GM23338 (cell line): ENCODE measurements at regions not wholly inside any gene's neighbourhood (a gene's known extent, or its start where the extent isn't known, plus 50 kb on each side); places are given as distances from the start of the nearest gene placed in this dataset.

Source experiments
- ATAC-seq: fragments of 200-7000 bp; cut with Tn5 transposase; 3 replicates; pipeline ENCODE4 v1.9.1; 2020
- DNase-seq: peaks from one replicate; pipeline ENCODE4 v3.0.0-alpha.2; 2015; ENCODE audit warnings: low spot score
- H2AFZ ChIP-seq: fragments of 200-600 bp; sonication (generic); 2 replicates; pipeline ENCODE4 v1.8.0; 2016; ENCODE audit warnings: antibody characterized with exemption, mild to moderate bottlenecking, moderate library complexity
- H3F3A ChIP-seq: fragments of 200-600 bp; sonication (generic); replicated peaks from 2 replicates; pipeline ENCODE4 v1.8.0; 2017; ENCODE audit warnings: antibody characterized with exemption, mixed run types, low read depth
- H3K27ac ChIP-seq: fragments of 200-600 bp; sonication (generic); 2 replicates; pipeline ENCODE4 v1.6.1; 2016; ENCODE audit warnings: low read depth
- H3K27me3 ChIP-seq: fragments of 200-600 bp; sonication (generic); 2 replicates; pipeline ENCODE4 v1.8.0; 2016; ENCODE audit warnings: mild to moderate bottlenecking, mixed run types, moderate library complexity; ENCODE audit not compliant: insufficient read depth
- H3K36me3 ChIP-seq: fragments of 200-600 bp; sonication (generic); 2 replicates; pipeline ENCODE4 v1.8.0; 2016; ENCODE audit warnings: mild to moderate bottlenecking; ENCODE audit not compliant: insufficient read depth
- H3K4me1 ChIP-seq: fragments of 200-600 bp; sonication (generic); 2 replicates; pipeline ENCODE4 v1.8.0; 2016; ENCODE audit warnings: mild to moderate bottlenecking, moderate library complexity; ENCODE audit not compliant: insufficient read depth
- H3K4me2 ChIP-seq: fragments of 200-600 bp; sonication (generic); 2 replicates; pipeline ENCODE4 v1.7.1; 2017; ENCODE audit warnings: mixed run types
- H3K4me3 ChIP-seq: fragments of 200-600 bp; sonication (generic); 2 replicates; pipeline ENCODE4 v1.6.1; 2016; ENCODE audit warnings: mixed run types
- H3K79me2 ChIP-seq: fragments of 200-600 bp; sonication (generic); replicated peaks from 2 replicates; pipeline ENCODE4 v1.8.0; 2017; ENCODE audit warnings: mild to moderate bottlenecking; ENCODE audit not compliant: insufficient read depth
- H3K9me2 ChIP-seq: fragments of 200-600 bp; sonication (generic); 2 replicates; pipeline ENCODE4 v1.8.0; 2017; ENCODE audit not compliant: insufficient read depth
- H4K20me1 ChIP-seq: fragments of 200-600 bp; sonication (generic); replicated peaks from 2 replicates; pipeline ENCODE4 v1.8.0; 2017; ENCODE audit warnings: mild to moderate bottlenecking; ENCODE audit not compliant: insufficient read depth
- H3K27ac Mint-ChIP-seq: 2 replicates; pipeline ENCODE4 v1.8.0; 2020; ENCODE audit warnings: inconsistent platforms, mild to moderate bottlenecking, moderate library complexity, mixed read lengths
- H3K27me3 Mint-ChIP-seq: 3 replicates; pipeline ENCODE4 v1.8.0; 2022; ENCODE audit warnings: low read depth, mild to moderate bottlenecking, moderate library complexity, mixed read lengths, inconsistent platforms; ENCODE audit not compliant: insufficient read depth, poor library complexity
- H3K36me3 Mint-ChIP-seq: 3 replicates; pipeline ENCODE4 v1.8.0; 2021; ENCODE audit warnings: low read depth, mild to moderate bottlenecking, inconsistent platforms, moderate library complexity, mixed read lengths
- H3K4me1 Mint-ChIP-seq: 3 replicates; pipeline ENCODE4 v1.8.0; 2020; ENCODE audit warnings: mild to moderate bottlenecking, inconsistent platforms, mixed read lengths
- H3K4me3 Mint-ChIP-seq: 3 replicates; pipeline ENCODE4 v1.8.0; 2021; ENCODE audit warnings: moderate library complexity, mild to moderate bottlenecking, inconsistent platforms, mixed read lengths
- H3K9me3 Mint-ChIP-seq: 3 replicates; pipeline ENCODE4 v1.8.0; 2020; ENCODE audit warnings: moderate library complexity, mild to moderate bottlenecking, inconsistent platforms, mixed read lengths
- CREB1 ChIP-seq: fragments of 250-450 bp; sonication (Bioruptor Pico); IDR thresholded peaks from 2 replicates; pipeline ENCODE4 v1.5.0; 2020; ENCODE audit warnings: low read depth, mild to moderate bottlenecking, moderate library complexity
- ETS1 ChIP-seq: IDR thresholded peaks from 2 replicates; pipeline ENCODE4 v1.6.1; 2016; ENCODE audit warnings: antibody characterized with exemption
- EZH2 ChIP-seq: fragments of 200-600 bp; sonication (generic); IDR thresholded peaks from one replicate; pipeline ENCODE4 v1.8.0; 2017; ENCODE audit warnings: antibody characterized with exemption, mild to moderate bottlenecking, low read depth; ENCODE audit not compliant: unreplicated experiment
- EZH2phosphoT487 ChIP-seq: fragments of 200-600 bp; sonication (generic); IDR thresholded peaks from one replicate; pipeline ENCODE4 v1.8.1; 2018; ENCODE audit warnings: antibody characterized with exemption; ENCODE audit not compliant: unreplicated experiment
- JUNB ChIP-seq: IDR thresholded peaks from one replicate; pipeline ENCODE4 v1.6.1; 2016; ENCODE audit warnings: antibody characterized with exemption; ENCODE audit not compliant: unreplicated experiment
- NANOG ChIP-seq: IDR thresholded peaks from 2 replicates; pipeline ENCODE4 v1.6.1; 2016; ENCODE audit warnings: antibody characterized with exemption, borderline replicate concordance
- POLR2AphosphoS5 ChIP-seq: IDR thresholded peaks from 2 replicates; pipeline ENCODE4 v1.6.1; 2016; ENCODE audit warnings: antibody characterized with exemption, low read depth
- STAT1 ChIP-seq: IDR thresholded peaks from one replicate; pipeline ENCODE4 v1.6.1; 2016; ENCODE audit warnings: antibody characterized with exemption; ENCODE audit not compliant: unreplicated experiment
- ZNF114 ChIP-seq: fragments of 250-450 bp; sonication (Bioruptor Pico); IDR thresholded peaks from 2 replicates; pipeline ENCODE4 v1.5.0; 2020; ENCODE audit warnings: mild to moderate bottlenecking, moderate library complexity
- ZNF331 ChIP-seq: fragments of 250-450 bp; sonication (Bioruptor Pico); IDR thresholded peaks from 2 replicates; pipeline ENCODE4 v1.5.0; 2020; ENCODE audit warnings: low read depth, mild to moderate bottlenecking, moderate library complexity
- TF ChIP-seq, protein P1 (sequence below), 2 experiments: fragments of 200-600 bp in 1 of 2; sonication (generic) in 1 of 2; conservative IDR thresholded peaks; 2 replicates each; pipeline versions ENCODE4 v1.5.1 to v1.6.1; 2016 to 2017; ENCODE audit warnings: antibody characterized with exemption in 2 of 2, low read depth in 2 of 2, mild to moderate bottlenecking in 2 of 2, moderate library complexity in 1 of 2
- TF ChIP-seq, protein P2 (sequence below): IDR thresholded peaks from one replicate; pipeline ENCODE4 v1.6.1; 2018; ENCODE audit warnings: antibody characterized with exemption; ENCODE audit not compliant: unreplicated experiment
- TF ChIP-seq, protein P3 (sequence below): fragments of 250-450 bp; sonication (Bioruptor Pico); IDR thresholded peaks from 2 replicates; pipeline ENCODE4 v1.5.0; 2020; ENCODE audit warnings: mild to moderate bottlenecking, moderate library complexity

DNA sequence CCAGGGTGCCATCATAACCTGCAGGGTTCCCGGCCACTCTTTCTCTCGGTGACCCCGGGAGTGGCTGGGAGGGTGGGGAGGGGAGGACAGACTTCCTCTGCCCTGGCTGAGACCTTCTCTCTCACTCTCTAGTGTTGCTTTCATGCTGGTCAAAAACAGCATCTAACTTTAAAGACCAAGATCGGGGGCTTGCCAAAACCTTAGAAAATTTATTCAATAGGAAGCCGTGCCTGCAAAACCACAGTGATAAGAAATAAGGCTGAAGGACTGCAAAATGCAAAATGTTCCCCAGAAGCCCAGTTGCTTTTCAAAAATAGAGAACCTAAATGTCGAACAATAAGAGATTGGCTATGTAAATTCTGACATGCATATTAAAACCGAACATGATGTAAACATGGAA lies 344.0 kb downstream of the FOXL1 start:
- H4K20me1 ChIP-seq, result no peaks in the 10 kb centered on the region
- ATAC-seq, result no peak
- Mint-ChIP-seq H3K36me3 (peaks cover 3% of the 10 kb centered on the region; the same call in 2 of the 3 replicates), H3K27me3 (peaks cover 3% of the 10 kb centered on the region), H3K9me3 (peaks cover 17% of the 10 kb centered on the region), H3K27ac (no peak overlapping the region), H3K4me3 (no peak overlapping the region), H3K4me1 (peaks cover 6% of the 10 kb centered on the region)
- H3K4me1 ChIP-seq, result no peaks in the 10 kb centered on the region
- no peaks in the 10 kb centered on the region for H3K79me2 ChIP-seq
- H3K4me3 ChIP-seq, result no peak overlapping the region
- H3K36me3 ChIP-seq, result no peaks in the 10 kb centered on the region
- H2AFZ ChIP-seq, result no peak overlapping the region
- H3K27me3 ChIP-seq, result no peaks in the 10 kb centered on the region
- H3K9me2 ChIP-seq, result no peaks in the 10 kb centered on the region
- no peaks in the 10 kb centered on the region for H3F3A ChIP-seq
- H3K27ac ChIP-seq, result no peak overlapping the region
- TF ChIP-seq POLR2AphosphoS5 (no peak), ETS1 (no peak), ZNF114 (CRISPR knock-in tag) (no peak), EZH2 (no peak), ZNF331 (CRISPR knock-in tag) (no peak), NANOG (no peak), CREB1 (CRISPR knock-in tag) (no peak), JUNB (no peak), EZH2phosphoT487 (no peak), STAT1 (no peak)
- TF ChIP-seq, protein P1, sequence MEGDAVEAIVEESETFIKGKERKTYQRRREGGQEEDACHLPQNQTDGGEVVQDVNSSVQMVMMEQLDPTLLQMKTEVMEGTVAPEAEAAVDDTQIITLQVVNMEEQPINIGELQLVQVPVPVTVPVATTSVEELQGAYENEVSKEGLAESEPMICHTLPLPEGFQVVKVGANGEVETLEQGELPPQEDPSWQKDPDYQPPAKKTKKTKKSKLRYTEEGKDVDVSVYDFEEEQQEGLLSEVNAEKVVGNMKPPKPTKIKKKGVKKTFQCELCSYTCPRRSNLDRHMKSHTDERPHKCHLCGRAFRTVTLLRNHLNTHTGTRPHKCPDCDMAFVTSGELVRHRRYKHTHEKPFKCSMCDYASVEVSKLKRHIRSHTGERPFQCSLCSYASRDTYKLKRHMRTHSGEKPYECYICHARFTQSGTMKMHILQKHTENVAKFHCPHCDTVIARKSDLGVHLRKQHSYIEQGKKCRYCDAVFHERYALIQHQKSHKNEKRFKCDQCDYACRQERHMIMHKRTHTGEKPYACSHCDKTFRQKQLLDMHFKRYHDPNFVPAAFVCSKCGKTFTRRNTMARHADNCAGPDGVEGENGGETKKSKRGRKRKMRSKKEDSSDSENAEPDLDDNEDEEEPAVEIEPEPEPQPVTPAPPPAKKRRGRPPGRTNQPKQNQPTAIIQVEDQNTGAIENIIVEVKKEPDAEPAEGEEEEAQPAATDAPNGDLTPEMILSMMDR (conservative IDR thresholded peaks at IDR 0.05; ENCODE audit: low read depth in 2 of 2), result no peak
- TF ChIP-seq, protein P2, sequence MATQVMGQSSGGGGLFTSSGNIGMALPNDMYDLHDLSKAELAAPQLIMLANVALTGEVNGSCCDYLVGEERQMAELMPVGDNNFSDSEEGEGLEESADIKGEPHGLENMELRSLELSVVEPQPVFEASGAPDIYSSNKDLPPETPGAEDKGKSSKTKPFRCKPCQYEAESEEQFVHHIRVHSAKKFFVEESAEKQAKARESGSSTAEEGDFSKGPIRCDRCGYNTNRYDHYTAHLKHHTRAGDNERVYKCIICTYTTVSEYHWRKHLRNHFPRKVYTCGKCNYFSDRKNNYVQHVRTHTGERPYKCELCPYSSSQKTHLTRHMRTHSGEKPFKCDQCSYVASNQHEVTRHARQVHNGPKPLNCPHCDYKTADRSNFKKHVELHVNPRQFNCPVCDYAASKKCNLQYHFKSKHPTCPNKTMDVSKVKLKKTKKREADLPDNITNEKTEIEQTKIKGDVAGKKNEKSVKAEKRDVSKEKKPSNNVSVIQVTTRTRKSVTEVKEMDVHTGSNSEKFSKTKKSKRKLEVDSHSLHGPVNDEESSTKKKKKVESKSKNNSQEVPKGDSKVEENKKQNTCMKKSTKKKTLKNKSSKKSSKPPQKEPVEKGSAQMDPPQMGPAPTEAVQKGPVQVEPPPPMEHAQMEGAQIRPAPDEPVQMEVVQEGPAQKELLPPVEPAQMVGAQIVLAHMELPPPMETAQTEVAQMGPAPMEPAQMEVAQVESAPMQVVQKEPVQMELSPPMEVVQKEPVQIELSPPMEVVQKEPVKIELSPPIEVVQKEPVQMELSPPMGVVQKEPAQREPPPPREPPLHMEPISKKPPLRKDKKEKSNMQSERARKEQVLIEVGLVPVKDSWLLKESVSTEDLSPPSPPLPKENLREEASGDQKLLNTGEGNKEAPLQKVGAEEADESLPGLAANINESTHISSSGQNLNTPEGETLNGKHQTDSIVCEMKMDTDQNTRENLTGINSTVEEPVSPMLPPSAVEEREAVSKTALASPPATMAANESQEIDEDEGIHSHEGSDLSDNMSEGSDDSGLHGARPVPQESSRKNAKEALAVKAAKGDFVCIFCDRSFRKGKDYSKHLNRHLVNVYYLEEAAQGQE, result no peak
- TF ChIP-seq, protein P3, sequence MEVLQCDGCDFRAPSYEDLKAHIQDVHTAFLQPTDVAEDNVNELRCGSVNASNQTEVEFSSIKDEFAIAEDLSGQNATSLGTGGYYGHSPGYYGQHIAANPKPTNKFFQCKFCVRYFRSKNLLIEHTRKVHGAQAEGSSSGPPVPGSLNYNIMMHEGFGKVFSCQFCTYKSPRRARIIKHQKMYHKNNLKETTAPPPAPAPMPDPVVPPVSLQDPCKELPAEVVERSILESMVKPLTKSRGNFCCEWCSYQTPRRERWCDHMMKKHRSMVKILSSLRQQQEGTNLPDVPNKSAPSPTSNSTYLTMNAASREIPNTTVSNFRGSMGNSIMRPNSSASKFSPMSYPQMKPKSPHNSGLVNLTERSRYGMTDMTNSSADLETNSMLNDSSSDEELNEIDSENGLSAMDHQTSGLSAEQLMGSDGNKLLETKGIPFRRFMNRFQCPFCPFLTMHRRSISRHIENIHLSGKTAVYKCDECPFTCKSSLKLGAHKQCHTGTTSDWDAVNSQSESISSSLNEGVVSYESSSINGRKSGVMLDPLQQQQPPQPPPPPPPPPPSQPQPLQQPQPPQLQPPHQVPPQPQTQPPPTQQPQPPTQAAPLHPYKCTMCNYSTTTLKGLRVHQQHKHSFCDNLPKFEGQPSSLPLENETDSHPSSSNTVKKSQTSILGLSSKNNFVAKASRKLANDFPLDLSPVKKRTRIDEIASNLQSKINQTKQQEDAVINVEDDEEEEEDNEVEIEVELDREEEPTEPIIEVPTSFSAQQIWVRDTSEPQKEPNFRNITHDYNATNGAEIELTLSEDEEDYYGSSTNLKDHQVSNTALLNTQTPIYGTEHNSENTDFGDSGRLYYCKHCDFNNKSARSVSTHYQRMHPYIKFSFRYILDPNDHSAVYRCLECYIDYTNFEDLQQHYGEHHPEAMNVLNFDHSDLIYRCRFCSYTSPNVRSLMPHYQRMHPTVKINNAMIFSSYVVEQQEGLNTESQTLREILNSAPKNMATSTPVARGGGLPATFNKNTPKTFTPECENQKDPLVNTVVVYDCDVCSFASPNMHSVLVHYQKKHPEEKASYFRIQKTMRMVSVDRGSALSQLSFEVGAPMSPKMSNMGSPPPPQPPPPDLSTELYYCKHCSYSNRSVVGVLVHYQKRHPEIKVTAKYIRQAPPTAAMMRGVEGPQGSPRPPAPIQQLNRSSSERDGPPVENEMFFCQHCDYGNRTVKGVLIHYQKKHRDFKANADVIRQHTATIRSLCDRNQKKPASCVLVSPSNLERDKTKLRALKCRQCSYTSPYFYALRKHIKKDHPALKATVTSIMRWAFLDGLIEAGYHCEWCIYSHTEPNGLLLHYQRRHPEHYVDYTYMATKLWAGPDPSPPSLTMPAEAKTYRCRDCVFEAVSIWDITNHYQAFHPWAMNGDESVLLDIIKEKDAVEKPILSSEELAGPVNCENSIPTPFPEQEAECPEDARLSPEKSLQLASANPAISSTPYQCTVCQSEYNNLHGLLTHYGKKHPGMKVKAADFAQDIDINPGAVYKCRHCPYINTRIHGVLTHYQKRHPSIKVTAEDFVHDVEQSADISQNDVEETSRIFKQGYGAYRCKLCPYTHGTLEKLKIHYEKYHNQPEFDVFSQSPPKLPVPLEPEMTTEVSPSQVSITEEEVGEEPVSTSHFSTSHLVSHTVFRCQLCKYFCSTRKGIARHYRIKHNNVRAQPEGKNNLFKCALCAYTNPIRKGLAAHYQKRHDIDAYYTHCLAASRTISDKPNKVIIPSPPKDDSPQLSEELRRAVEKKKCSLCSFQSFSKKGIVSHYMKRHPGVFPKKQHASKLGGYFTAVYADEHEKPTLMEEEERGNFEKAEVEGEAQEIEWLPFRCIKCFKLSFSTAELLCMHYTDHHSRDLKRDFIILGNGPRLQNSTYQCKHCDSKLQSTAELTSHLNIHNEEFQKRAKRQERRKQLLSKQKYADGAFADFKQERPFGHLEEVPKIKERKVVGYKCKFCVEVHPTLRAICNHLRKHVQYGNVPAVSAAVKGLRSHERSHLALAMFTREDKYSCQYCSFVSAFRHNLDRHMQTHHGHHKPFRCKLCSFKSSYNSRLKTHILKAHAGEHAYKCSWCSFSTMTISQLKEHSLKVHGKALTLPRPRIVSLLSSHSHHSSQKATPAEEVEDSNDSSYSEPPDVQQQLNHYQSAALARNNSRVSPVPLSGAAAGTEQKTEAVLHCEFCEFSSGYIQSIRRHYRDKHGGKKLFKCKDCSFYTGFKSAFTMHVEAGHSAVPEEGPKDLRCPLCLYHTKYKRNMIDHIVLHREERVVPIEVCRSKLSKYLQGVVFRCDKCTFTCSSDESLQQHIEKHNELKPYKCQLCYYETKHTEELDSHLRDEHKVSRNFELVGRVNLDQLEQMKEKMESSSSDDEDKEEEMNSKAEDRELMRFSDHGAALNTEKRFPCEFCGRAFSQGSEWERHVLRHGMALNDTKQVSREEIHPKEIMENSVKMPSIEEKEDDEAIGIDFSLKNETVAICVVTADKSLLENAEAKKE, result no peak
- DNase-seq, result no peak
- H3K4me2 ChIP-seq, result no peak overlapping the region
